Transverse colon (tissue), 4 donors: ENCODE measurements at regions not wholly inside any gene's neighbourhood (a gene's known extent, or its start where the extent isn't known, plus 50 kb on each side); places are given as distances from the start of the nearest gene placed in this dataset.

Experiments used
- POLR2A ChIP-seq: fragments of 450-650 bp; IDR thresholded peaks from one replicate; pipeline ENCODE4 v1.6.1; 2016; ENCODE audit warnings: antibody characterized with exemption, mild to moderate bottlenecking, moderate library complexity
- POLR2AphosphoS5 ChIP-seq, 3 donors: sonication (generic); formaldehyde crosslinking; IDR thresholded peaks; one replicate each; pipeline ENCODE4 v1.6.1; 2016; ENCODE audit warnings: antibody characterized with exemption in 3 of 3
- TF ChIP-seq, protein P1 (sequence below), 5 experiments: fragments of 200-600 bp in 3 of 5; fragments of 450-650 bp in 2 of 5; sonication (generic) in 3 of 5; IDR thresholded peaks; 1 replicate in 2 of 5; 2 replicates in 3 of 5; pipeline ENCODE4 v1.5.1; 2016 to 2017; ENCODE audit warnings: antibody characterized with exemption in 5 of 5, inconsistent platforms in 3 of 5, mild to moderate bottlenecking in 2 of 5, moderate library complexity in 1 of 5

GRCh38 chr9:3698531-3698930 lies 172.7 kb upstream of the RFX3 start:
- TF ChIP-seq POLR2AphosphoS5 (IDR thresholded peaks at IDR 0.05) (no peak), POLR2A (no peak)
- TF ChIP-seq, protein P1, sequence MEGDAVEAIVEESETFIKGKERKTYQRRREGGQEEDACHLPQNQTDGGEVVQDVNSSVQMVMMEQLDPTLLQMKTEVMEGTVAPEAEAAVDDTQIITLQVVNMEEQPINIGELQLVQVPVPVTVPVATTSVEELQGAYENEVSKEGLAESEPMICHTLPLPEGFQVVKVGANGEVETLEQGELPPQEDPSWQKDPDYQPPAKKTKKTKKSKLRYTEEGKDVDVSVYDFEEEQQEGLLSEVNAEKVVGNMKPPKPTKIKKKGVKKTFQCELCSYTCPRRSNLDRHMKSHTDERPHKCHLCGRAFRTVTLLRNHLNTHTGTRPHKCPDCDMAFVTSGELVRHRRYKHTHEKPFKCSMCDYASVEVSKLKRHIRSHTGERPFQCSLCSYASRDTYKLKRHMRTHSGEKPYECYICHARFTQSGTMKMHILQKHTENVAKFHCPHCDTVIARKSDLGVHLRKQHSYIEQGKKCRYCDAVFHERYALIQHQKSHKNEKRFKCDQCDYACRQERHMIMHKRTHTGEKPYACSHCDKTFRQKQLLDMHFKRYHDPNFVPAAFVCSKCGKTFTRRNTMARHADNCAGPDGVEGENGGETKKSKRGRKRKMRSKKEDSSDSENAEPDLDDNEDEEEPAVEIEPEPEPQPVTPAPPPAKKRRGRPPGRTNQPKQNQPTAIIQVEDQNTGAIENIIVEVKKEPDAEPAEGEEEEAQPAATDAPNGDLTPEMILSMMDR (IDR thresholded peaks at IDR 0.05): no peak
